ENCODE measurements at regions not wholly inside any gene's neighbourhood (a gene's known extent, or its start where the extent isn't known, plus 50 kb on each side); places are given as distances from the start of the nearest gene placed in this dataset.

DNA sequence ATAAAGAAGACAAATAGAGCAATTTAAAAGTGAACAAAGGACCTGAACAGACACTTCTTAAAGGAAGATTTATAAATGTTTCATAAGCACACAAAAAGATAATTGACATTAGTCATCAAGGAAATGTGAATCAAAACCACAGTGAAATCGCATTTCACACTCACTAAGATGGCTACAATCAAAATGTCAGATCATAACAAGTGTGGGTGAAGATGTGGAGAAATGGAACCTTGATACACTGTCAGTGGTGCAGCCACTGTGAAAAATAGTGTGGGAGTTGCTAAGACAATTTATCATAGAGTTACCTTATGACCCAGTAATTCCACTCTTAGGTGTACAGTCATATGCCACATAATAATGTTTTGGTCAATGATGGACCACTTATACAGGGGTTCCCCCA, 54.5 kb upstream of the HTR4 start:
- no peak overlapping the region for H2AFZ ChIP-seq
- TF ChIP-seq, protein P1, sequence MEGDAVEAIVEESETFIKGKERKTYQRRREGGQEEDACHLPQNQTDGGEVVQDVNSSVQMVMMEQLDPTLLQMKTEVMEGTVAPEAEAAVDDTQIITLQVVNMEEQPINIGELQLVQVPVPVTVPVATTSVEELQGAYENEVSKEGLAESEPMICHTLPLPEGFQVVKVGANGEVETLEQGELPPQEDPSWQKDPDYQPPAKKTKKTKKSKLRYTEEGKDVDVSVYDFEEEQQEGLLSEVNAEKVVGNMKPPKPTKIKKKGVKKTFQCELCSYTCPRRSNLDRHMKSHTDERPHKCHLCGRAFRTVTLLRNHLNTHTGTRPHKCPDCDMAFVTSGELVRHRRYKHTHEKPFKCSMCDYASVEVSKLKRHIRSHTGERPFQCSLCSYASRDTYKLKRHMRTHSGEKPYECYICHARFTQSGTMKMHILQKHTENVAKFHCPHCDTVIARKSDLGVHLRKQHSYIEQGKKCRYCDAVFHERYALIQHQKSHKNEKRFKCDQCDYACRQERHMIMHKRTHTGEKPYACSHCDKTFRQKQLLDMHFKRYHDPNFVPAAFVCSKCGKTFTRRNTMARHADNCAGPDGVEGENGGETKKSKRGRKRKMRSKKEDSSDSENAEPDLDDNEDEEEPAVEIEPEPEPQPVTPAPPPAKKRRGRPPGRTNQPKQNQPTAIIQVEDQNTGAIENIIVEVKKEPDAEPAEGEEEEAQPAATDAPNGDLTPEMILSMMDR (conservative IDR thresholded peaks at IDR 0.05): no peak
- no peak for TF ChIP-seq EZH2 (IDR thresholded peaks at IDR 0.05; ENCODE audit: low read depth)
- H4K20me1 ChIP-seq (ENCODE audit: insufficient read depth): no peaks in the 10 kb centered on the region
- no peaks in the 10 kb centered on the region for H3K9me3 ChIP-seq (ENCODE audit: insufficient read depth, low read depth)
- H3K27ac ChIP-seq: no peak overlapping the region
- ChIA-PET CTCF (no interaction called here), POLR2A (ENCODE audit: unreplicated experiment) (no interaction called here)
- no peaks in the 10 kb centered on the region for H3K4me1 ChIP-seq (replicated peaks; ENCODE audit: insufficient read depth)
- no TSS peak for BruUV-seq (replicated peaks)
- no peaks in the 10 kb centered on the region for H3K9me2 ChIP-seq (ENCODE audit: insufficient read depth)
- no peaks in the 10 kb centered on the region for H3K36me3 ChIP-seq (ENCODE audit: low read depth)
- H3F3A ChIP-seq (ENCODE audit: insufficient read depth, low read depth): no peaks in the 10 kb centered on the region
- intact Hi-C loops (cut with micrococcal nuclease; ENCODE audit: unreplicated experiment): no loop called here
- H3K79me2 ChIP-seq (ENCODE audit: low read depth): no peaks in the 10 kb centered on the region
- H3K27me3 ChIP-seq (ENCODE audit: insufficient read depth, low read depth): no peaks in the 10 kb centered on the region
- DNase-seq: no peak
- no peak overlapping the region for H3K4me2 ChIP-seq
- no peak overlapping the region for H3K4me3 ChIP-seq

DNA sequence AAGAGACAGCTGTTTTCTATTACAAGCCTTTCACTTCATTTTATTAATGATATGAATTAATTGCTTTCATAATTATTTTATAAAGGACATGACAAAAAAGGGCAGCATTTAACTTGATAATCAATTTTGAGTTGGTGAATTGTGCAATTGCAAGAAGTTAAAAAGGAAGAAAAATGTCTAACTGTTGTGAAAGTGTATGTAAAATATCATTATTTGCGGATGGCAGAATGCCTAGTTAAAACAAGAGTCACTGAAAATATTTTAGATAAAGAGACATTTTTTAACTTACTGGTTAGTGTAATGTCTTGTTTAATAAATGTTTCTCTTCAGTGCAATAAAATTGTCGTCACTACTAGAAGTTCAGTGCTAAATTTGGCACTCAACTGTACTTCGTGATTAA, 57.6 kb upstream of the HTR4 start:
- H3F3A ChIP-seq (ENCODE audit: insufficient read depth, low read depth): no peaks in the 10 kb centered on the region
- H3K36me3 ChIP-seq (ENCODE audit: low read depth): no peaks in the 10 kb centered on the region
- H3K4me2 ChIP-seq: no peak overlapping the region
- no peak overlapping the region for H3K27ac ChIP-seq
- no peaks in the 10 kb centered on the region for H4K20me1 ChIP-seq (ENCODE audit: insufficient read depth)
- H2AFZ ChIP-seq: no peak overlapping the region
- ChIA-PET CTCF (no interaction called here), POLR2A (ENCODE audit: unreplicated experiment) (no interaction called here)
- H3K4me1 ChIP-seq (replicated peaks; ENCODE audit: insufficient read depth): no peaks in the 10 kb centered on the region
- DNase-seq: no peak
- no peaks in the 10 kb centered on the region for H3K79me2 ChIP-seq (ENCODE audit: low read depth)
- intact Hi-C loops (cut with micrococcal nuclease; ENCODE audit: unreplicated experiment): no loop called here
- no peaks in the 10 kb centered on the region for H3K9me2 ChIP-seq (ENCODE audit: insufficient read depth)
- no peaks in the 10 kb centered on the region; the same call in 1 of the 2 replicates for H3K9me3 ChIP-seq (ENCODE audit: insufficient read depth, low read depth)
- BruUV-seq (replicated peaks): no TSS peak
- TF ChIP-seq, protein P1 (conservative IDR thresholded peaks at IDR 0.05): no peak
- TF ChIP-seq EZH2 (IDR thresholded peaks at IDR 0.05; ENCODE audit: low read depth): no peak
- H3K27me3 ChIP-seq (ENCODE audit: insufficient read depth, low read depth): no peaks in the 10 kb centered on the region
- no peak overlapping the region for H3K4me3 ChIP-seq

DNA sequence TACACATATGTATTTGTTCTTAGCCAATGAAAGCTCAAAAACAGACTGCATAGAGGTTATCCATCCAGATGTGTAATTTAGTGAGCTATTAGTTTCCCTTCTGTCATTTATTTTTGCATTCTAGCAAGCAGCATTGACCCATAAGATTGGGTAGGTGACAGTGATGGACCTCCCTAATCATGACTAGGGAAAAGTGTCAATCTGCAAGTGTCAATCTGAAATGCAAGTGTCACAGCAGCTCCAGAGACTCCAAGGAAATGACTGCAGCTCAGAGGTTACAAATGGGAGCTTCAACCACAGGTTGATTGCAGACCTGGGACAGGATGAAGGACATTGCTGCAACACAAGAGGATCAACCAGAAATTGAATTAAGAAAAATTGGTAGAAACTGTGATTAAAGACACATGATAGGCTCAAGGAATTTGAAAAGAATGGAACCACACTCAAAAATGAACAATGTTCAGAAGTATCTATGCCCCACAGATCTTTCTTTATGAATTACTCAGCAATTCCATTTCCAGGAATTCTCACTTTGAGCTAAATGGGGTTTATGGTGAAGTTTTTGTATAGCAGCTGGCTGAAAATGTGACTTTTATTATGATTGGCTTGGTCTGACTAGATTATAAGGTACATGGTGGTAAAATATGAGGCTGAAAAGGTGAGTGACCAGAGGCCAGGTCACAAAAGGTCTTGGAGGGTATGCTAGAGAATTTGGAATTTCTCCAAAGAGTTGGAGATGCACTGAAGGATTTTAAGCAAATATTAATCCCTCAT, 59.6 kb upstream of the HTR4 start:
- Histone ChIP-seq H3K4me3 (no peak overlapping the region), H3K36me3 (ENCODE audit: low read depth) (no peaks in the 10 kb centered on the region), H2AFZ (no peak overlapping the region), H3K9me2 (ENCODE audit: insufficient read depth) (no peaks in the 10 kb centered on the region), H3K27me3 (ENCODE audit: insufficient read depth, low read depth) (no peaks in the 10 kb centered on the region), H3K9me3 (ENCODE audit: insufficient read depth, low read depth) (no peaks in the 10 kb centered on the region; the same call in 1 of the 2 replicates), H4K20me1 (ENCODE audit: insufficient read depth) (no peaks in the 10 kb centered on the region), H3K79me2 (ENCODE audit: low read depth) (no peaks in the 10 kb centered on the region), H3K27ac (no peak overlapping the region), H3K4me2 (no peak overlapping the region), H3K4me1 (replicated peaks; ENCODE audit: insufficient read depth) (no peaks in the 10 kb centered on the region), H3F3A (ENCODE audit: insufficient read depth, low read depth) (no peaks in the 10 kb centered on the region)
- DNase-seq: no peak
- POLR2A ChIA-PET (ENCODE audit: unreplicated experiment): no interaction called here
- intact Hi-C loops (cut with micrococcal nuclease; ENCODE audit: unreplicated experiment): no loop called here
- no TSS peak for BruUV-seq (replicated peaks)
- no peak for TF ChIP-seq EZH2 (IDR thresholded peaks at IDR 0.05; ENCODE audit: low read depth)
- TF ChIP-seq, protein P1 (conservative IDR thresholded peaks at IDR 0.05): no peak
- CTCF ChIA-PET: no interaction called here
